Tibial artery (tissue), 4 donors: ENCODE measurements at regions not wholly inside any gene's neighbourhood (a gene's known extent, or its start where the extent isn't known, plus 50 kb on each side); places are given as distances from the start of the nearest gene placed in this dataset.

Experiments
- DNase-seq, 2 donors: peaks; one replicate each; pipeline ENCODE4 v3.0.0-alpha.2; 2019
- H3K27ac ChIP-seq, 2 donors: fragments of 200-600 bp; sonication (generic) in 1 of 2; 1 replicate in 1 of 2; 2 replicates in 1 of 2; pipeline ENCODE4 v1.5.1; 2018 to 2019; ENCODE audit warnings: mild to moderate bottlenecking in 1 of 2
- H3K27me3 ChIP-seq, 2 donors: fragments of 200-600 bp; sonication (generic) in 1 of 2; one replicate each; pipeline versions ENCODE4 v1.5.1 to v1.6.0; 2016 to 2019
- H3K36me3 ChIP-seq, 3 donors: fragments of 200-600 bp; sonication (generic) in 2 of 3; one replicate each; pipeline ENCODE4 v1.5.1; 2016 to 2019; ENCODE audit warnings: mild to moderate bottlenecking in 2 of 3
- H3K4me1 ChIP-seq, 4 donors: fragments of 200-600 bp; sonication (generic) in 2 of 4; 1 replicate in 3 of 4; 2 replicates in 1 of 4; pipeline ENCODE4 v1.5.1; 2016 to 2019
- H3K4me3 ChIP-seq, 2 donors: fragments of 200-600 bp; sonication (generic) in 1 of 2; 1 replicate in 1 of 2; 2 replicates in 1 of 2; pipeline ENCODE4 v1.5.1; 2018 to 2019; ENCODE audit warnings: mild to moderate bottlenecking in 2 of 2
- H3K9me3 ChIP-seq, 3 donors: fragments of 200-600 bp; sonication (generic) in 1 of 3; one replicate each; pipeline ENCODE4 v1.5.1; 2016 to 2019
- CTCF ChIP-seq, 2 experiments: fragments of 200-600 bp in 1 of 2; fragments of 450-650 bp in 1 of 2; IDR thresholded peaks; one replicate each; pipeline ENCODE4 v1.5.1; 2017 to 2019; ENCODE audit warnings: antibody characterized with exemption in 2 of 2, mild to moderate bottlenecking in 1 of 2, moderate library complexity in 1 of 2
- intact Hi-C: fragments of 100-400 bp; cut with DNase I; formaldehyde crosslinking; loops from one replicate; pipeline ENCODE4 v1.15.0; 2023; ENCODE audit warnings: low total_unique reads

- intact Hi-C loops, result no loop called here
- Histone ChIP-seq H3K27me3 (no peaks in the 10 kb centered on the region), H3K27ac (no peak overlapping the region), H3K9me3 (no peaks in the 10 kb centered on the region), H3K36me3 (no peaks in the 10 kb centered on the region), H3K4me3 (no peak overlapping the region), H3K4me1 (peaks cover 0 to 19% (median 7%) of the 10 kb centered on the region in 4 donors)
- DNase-seq, result no peak
- TF ChIP-seq CTCF (IDR thresholded peaks at IDR 0.05), result no peak
Observed at GRCh38 chr1:58924821-58925220, 141.0 kb upstream of the JUN start.

- DNase-seq, result no peak
- no peaks in the 10 kb centered on the region for H3K36me3 ChIP-seq
- no peak for TF ChIP-seq CTCF (IDR thresholded peaks at IDR 0.05)
- intact Hi-C loops, result no loop called here
- no peak overlapping the region for H3K4me3 ChIP-seq
- no peaks in the 10 kb centered on the region for H3K27me3 ChIP-seq
- H3K4me1 ChIP-seq, result peaks cover 0 to 19% (median 7%) of the 10 kb centered on the region in 4 donors
- no peaks in the 10 kb centered on the region for H3K9me3 ChIP-seq
- H3K27ac ChIP-seq, result no peak overlapping the region
Observed at GRCh38 chr1:58925247-58925646, 141.4 kb upstream of the JUN start.

DNA sequence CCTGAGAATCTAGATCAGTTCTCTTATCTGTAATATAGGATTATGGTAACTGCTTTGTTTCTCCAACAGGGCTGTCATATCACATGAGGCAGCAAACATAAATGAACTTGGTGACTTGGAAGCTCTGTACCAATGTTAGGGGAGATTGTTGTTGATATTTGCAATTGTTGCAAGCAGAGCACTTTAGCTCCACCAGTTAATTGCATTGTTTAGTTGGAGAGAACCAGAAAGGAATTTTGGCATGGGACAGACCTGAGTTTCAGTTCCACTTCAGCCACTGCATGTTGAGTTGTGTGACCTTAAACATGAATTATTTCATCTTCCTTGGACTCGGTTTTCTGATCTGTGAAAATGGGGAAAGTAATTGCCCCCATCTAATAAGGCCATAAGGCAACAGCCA lies 142.3 kb upstream of the JUN start:
- intact Hi-C loops, result no loop called here
- H3K27me3 ChIP-seq, result no peaks in the 10 kb centered on the region
- H3K9me3 ChIP-seq, result no peaks in the 10 kb centered on the region
- TF ChIP-seq CTCF (IDR thresholded peaks at IDR 0.05), result no peak
- no peaks in the 10 kb centered on the region for H3K36me3 ChIP-seq
- peaks cover 0 to 19% (median 7%) of the 10 kb centered on the region in 4 donors for H3K4me1 ChIP-seq
- H3K27ac ChIP-seq, result no peak overlapping the region
- no peak for DNase-seq
- no peak overlapping the region for H3K4me3 ChIP-seq

DNA sequence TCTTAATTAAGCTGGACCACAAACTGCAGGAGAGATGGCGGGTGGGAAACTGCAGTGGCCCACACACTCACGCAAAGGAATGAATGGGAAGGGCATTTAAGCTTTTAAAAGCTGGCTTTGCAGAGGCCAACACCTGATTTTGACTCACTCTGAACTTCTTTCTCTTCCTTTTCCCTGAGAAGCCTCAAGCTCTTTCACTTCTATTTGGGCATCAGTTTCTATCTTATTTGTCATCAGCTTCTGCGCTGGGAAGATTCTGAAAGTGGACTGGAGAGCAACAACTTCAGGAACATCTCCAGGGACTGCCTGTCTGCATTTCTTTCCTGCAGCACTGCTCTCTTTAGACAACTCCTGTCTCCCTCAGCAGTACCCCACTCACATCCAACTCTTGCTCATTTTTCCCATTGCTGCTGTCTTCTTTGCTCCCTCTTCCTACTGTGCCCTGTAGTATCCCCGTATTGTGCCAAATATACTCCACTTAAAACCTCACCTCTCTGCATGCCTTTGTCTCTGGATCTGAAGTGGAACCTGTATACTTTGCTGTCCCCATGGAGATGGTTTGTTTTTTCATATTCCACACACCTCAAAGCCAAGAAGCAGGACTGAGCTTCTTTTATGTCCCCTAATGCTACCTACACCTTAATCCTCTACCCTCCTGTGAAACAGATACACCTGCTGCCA lies 143.3 kb upstream of the JUN start:
- H3K27ac ChIP-seq, result no peak overlapping the region
- TF ChIP-seq CTCF (IDR thresholded peaks at IDR 0.05), result no peak
- DNase-seq, result no peak
- H3K36me3 ChIP-seq, result no peaks in the 10 kb centered on the region
- intact Hi-C loops, result no loop called here
- H3K27me3 ChIP-seq, result no peaks in the 10 kb centered on the region
- peaks cover 0 to 12% (median 5%) of the 10 kb centered on the region in 4 donors for H3K4me1 ChIP-seq
- no peak overlapping the region for H3K4me3 ChIP-seq
- H3K9me3 ChIP-seq, result no peaks in the 10 kb centered on the region

GRCh38 chr1:58927722-58928085 lies 143.9 kb upstream of the JUN start:
- no peak overlapping the region for H3K27ac ChIP-seq
- H3K9me3 ChIP-seq, result no peaks in the 10 kb centered on the region
- H3K36me3 ChIP-seq, result no peaks in the 10 kb centered on the region
- DNase-seq, result no peak
- no peak for TF ChIP-seq CTCF (IDR thresholded peaks at IDR 0.05)
- intact Hi-C loops, result no loop called here
- no peak overlapping the region for H3K4me3 ChIP-seq
- peaks cover 0 to 7% (median 5%) of the 10 kb centered on the region in 4 donors for H3K4me1 ChIP-seq
- no peaks in the 10 kb centered on the region for H3K27me3 ChIP-seq

- Histone ChIP-seq H3K36me3 (no peaks in the 10 kb centered on the region), H3K27ac (no peak overlapping the region), H3K4me1 (peaks cover 0 to 11% (median 7%) of the 10 kb centered on the region in 4 donors), H3K27me3 (no peaks in the 10 kb centered on the region), H3K9me3 (no peaks in the 10 kb centered on the region), H3K4me3 (no peak overlapping the region)
- TF ChIP-seq CTCF (IDR thresholded peaks at IDR 0.05), result no peak
- no peak for DNase-seq
- intact Hi-C loops, result no loop called here
Observed at GRCh38 chr1:58928514-58928913, 144.7 kb upstream of the JUN start.
